ENCODE measurements at regions not wholly inside any gene's neighbourhood (a gene's known extent, or its start where the extent isn't known, plus 50 kb on each side); places are given as distances from the start of the nearest gene placed in this dataset.

GRCh38 chr12:93101367-93101766 is 172.3 kb upstream of the EEA1 start:
- no peak for DNase-seq (ENCODE audit: low read depth in 1 of 2, low spot score in 1 of 2)

- no peak for DNase-seq (ENCODE audit: low read depth in 1 of 2, low spot score in 1 of 2)
Observed at GRCh38 chr12:93102312-93102711, 173.2 kb upstream of the EEA1 start.

GRCh38 chr12:93102744-93103143 is 173.6 kb upstream of the EEA1 start:
- no peak for DNase-seq (ENCODE audit: low read depth in 1 of 2, low spot score in 1 of 2)

- DNase-seq (ENCODE audit: low read depth in 1 of 2, low spot score in 1 of 2), result no peak
Observed at GRCh38 chr12:93103154-93103553, 174.1 kb upstream of the EEA1 start.

GRCh38 chr12:93104535-93104934 is 175.4 kb upstream of the EEA1 start:
- DNase-seq (ENCODE audit: low read depth in 1 of 2, low spot score in 1 of 2), result no peak

- no peak for DNase-seq (ENCODE audit: low read depth in 1 of 2, low spot score in 1 of 2)
Observed at GRCh38 chr12:93106910-93107309, 177.8 kb upstream of the EEA1 start.

GRCh38 chr12:93107514-93108312 is 178.6 kb upstream of the EEA1 start:
- no peak for DNase-seq (ENCODE audit: low read depth in 1 of 2, low spot score in 1 of 2)

- no peak for DNase-seq (ENCODE audit: low read depth in 1 of 2, low spot score in 1 of 2)
Observed at GRCh38 chr12:93108985-93109384, 179.9 kb upstream of the EEA1 start.

- DNase-seq (ENCODE audit: low read depth in 1 of 2, low spot score in 1 of 2), result no peak
Observed at GRCh38 chr12:93109551-93110203, 180.6 kb upstream of the EEA1 start.

GRCh38 chr12:93111773-93112172 is 182.7 kb upstream of the EEA1 start:
- DNase-seq (ENCODE audit: low read depth in 1 of 2, low spot score in 1 of 2), result no peak

- DNase-seq (ENCODE audit: low read depth in 1 of 2, low spot score in 1 of 2), result no peak
Observed at GRCh38 chr12:93113317-93114006, 184.4 kb upstream of the EEA1 start.

GRCh38 chr12:93115198-93115601 is 186.1 kb upstream of the EEA1 start:
- no peak for DNase-seq (ENCODE audit: low read depth in 1 of 2, low spot score in 1 of 2)

- no peak for DNase-seq (ENCODE audit: low read depth in 1 of 2, low spot score in 1 of 2)
Observed at GRCh38 chr12:93115646-93116045, 186.6 kb upstream of the EEA1 start.

GRCh38 chr12:93116632-93117031 is 187.5 kb upstream of the EEA1 start:
- no peak for DNase-seq (ENCODE audit: low read depth in 1 of 2, low spot score in 1 of 2)

- no peak for DNase-seq (ENCODE audit: low read depth in 1 of 2, low spot score in 1 of 2)
Observed at GRCh38 chr12:93121729-93122488, 192.8 kb upstream of the EEA1 start.

GRCh38 chr12:93122569-93123091 is 193.5 kb upstream of the EEA1 start:
- no peak for DNase-seq (ENCODE audit: low read depth in 1 of 2, low spot score in 1 of 2)

- no peak for DNase-seq (ENCODE audit: low read depth in 1 of 2, low spot score in 1 of 2)
Observed at GRCh38 chr12:93125126-93125525, 196.0 kb upstream of the EEA1 start.

- DNase-seq (ENCODE audit: low read depth in 1 of 2, low spot score in 1 of 2), result no peak
Observed at GRCh38 chr12:93126069-93126474, 197.0 kb upstream of the EEA1 start.

- no peak for DNase-seq (ENCODE audit: low read depth in 1 of 2, low spot score in 1 of 2)
Observed at GRCh38 chr12:93127107-93127560, 198.0 kb upstream of the EEA1 start.

GRCh38 chr12:93127582-93128331 is 198.7 kb upstream of the EEA1 start:
- no peak for DNase-seq (ENCODE audit: low read depth in 1 of 2, low spot score in 1 of 2)

All from activated T-helper 1 cell treated with anti-CD3 and anti-CD28 coated beads, Interleukin-2, amount 50 U/mL, for 16 hours (primary cell).